HG03521 (cell line): ENCODE measurements at regions not wholly inside any gene's neighbourhood (a gene's known extent, or its start where the extent isn't known, plus 50 kb on each side); places are given as distances from the start of the nearest gene placed in this dataset.

Source experiments
- ATAC-seq: cut with Tn5 transposase; IDR thresholded peaks from one replicate; pipeline ENCODE4 v1.9.1; 2021; ENCODE audit warnings: mild to moderate bottlenecking, moderate library complexity; ENCODE audit not compliant: unreplicated experiment

- no peak for ATAC-seq
Measured at GRCh38 chr13:34842466-34842865, 99.6 kb upstream of the NBEA start.

DNA sequence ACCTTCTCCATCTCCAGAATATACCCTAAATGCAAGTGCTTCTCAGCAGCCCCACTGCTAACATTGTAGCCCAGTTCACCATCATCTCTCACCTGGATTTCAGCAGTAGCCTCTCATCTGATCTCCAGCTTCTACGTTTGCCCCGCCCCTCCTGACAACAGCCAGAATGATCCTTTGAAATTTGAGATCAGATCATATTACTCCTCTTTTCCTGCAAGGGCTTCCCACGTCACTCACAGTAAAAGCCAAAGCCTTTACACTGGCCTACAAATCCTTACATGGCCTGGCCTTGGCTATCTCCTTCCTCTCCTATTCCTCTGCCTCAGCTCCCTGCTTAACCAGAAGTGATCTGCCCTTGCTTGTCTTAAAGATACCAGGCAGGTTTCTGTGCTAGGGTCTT lies 94.3 kb upstream of the NBEA start:
- no peak for ATAC-seq

DNA sequence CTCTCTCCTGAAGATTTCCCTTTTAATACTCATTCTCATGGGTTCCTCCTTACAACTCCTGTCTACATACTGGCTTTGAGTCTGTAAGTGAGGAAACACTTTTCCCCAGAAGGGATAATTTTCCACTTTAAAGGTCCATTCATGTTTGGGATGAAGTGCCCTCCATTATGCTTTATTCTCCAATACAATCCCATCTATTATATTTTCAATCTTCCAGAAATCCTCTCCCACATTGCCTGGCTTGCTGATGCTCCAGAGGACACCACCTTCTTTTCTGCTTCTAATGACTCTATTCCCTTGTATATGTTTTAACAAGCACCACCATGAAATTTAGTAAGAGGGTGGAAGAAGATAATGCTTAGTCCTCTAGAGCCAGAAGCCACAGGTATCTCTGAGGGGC lies 92.7 kb upstream of the NBEA start:
- ATAC-seq: no peak

GRCh38 chr13:34853161-34853560 lies 88.9 kb upstream of the NBEA start:
- no peak for ATAC-seq

GRCh38 chr13:34857558-34858325 lies 84.3 kb upstream of the NBEA start:
- no peak for ATAC-seq

GRCh38 chr13:34862311-34862710 lies 79.8 kb upstream of the NBEA start:
- ATAC-seq: no peak

- no peak for ATAC-seq
Measured at GRCh38 chr13:34862716-34863115, 79.4 kb upstream of the NBEA start.

DNA sequence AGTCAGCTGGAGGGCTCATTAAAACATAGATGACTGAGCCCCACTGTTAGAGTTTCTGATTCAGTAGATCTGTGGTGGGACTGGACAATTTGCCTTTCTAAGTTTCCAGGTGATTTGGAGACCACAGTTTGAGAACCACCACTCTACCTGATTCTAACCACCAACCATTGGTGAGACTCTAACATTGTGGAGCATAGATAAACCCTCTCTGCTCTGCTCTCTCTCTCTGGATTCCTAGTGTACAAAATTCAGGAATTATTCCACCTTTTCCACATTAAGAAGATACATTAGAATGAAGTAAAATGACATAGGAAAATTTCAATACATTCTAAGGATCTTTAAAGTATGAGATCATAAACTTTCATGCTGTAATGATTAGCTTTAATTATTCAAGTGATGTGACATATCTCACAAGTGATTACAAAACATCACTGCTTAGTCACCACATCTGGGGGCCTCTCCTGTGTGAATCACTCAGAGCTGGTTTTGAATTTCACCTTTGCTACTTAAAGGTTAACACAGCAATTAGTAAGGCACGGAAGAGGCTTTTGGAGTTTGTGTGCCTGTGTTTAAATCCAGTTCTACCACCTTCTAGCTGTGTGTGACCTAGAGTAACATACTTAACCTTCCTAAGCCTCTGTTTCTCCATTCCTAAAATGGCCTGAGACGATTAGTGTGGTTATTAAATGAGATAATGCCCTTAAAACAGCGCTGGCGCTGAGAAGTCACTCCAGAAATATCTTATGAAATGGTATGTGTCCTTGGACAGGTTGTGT lies 78.5 kb upstream of the NBEA start:
- ATAC-seq: no peak

GRCh38 chr13:34864671-34865070 lies 77.4 kb upstream of the NBEA start:
- no peak for ATAC-seq

GRCh38 chr13:34867590-34867989 lies 74.5 kb upstream of the NBEA start:
- ATAC-seq: no peak

DNA sequence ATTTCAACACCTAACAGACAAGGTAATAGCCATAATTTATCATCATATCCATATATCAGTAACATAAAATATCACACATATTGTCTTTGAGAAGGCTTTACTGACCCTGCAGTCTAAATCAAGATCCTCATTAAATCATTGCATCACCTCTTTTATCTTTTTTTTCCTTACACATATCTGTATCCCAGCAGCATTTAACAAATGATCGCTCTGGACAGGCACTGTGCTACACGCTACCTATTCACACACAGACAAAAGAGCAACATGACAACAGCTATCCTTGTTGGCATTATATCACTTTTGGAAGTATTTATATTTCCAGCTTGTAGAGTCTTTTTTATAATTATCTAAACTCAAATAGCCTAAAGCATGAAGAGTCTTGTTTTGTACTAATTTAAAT lies 73.3 kb upstream of the NBEA start:
- ATAC-seq: no peak

DNA sequence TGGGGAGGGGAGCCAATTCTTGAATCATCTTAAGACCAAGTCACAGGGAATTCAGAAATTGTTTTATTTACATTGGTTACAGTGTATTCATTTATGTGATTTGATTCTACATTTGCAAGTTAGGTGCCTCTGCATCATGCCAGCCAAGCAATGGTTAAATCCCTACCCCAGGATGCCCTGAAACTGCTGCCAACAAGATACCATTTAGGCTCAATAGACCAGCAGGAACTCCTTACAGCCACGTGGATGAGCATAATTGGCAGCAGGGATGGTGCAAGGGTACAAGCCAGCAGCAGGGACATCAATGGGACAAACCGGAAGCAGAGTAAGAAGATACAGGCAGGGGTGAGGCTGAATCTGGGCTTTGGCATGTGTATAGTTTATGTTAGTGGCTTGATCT lies 72.4 kb upstream of the NBEA start:
- no peak for ATAC-seq

GRCh38 chr13:34878329-34878728 lies 63.7 kb upstream of the NBEA start:
- no peak for ATAC-seq

GRCh38 chr13:34879851-34880250 lies 62.2 kb upstream of the NBEA start:
- no peak for ATAC-seq

DNA sequence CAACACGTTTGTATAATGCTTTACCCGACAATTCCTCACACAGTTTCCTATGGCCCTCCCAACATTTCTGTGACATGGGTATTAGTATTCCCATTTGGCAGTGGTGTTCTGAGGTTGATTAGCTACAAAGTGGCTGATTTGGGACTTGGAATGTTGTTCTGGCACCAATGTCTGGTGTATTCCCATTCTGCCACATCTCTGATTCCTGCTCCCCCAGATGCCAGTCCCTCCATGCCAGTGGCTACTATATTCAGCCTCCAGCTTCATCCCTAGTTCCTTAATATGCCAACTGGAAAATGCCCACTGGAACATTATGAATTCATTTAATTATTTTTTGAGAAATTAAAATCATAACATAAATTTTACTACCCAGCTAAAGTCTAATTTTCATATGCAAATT lies 60.6 kb upstream of the NBEA start:
- ATAC-seq: no peak

DNA sequence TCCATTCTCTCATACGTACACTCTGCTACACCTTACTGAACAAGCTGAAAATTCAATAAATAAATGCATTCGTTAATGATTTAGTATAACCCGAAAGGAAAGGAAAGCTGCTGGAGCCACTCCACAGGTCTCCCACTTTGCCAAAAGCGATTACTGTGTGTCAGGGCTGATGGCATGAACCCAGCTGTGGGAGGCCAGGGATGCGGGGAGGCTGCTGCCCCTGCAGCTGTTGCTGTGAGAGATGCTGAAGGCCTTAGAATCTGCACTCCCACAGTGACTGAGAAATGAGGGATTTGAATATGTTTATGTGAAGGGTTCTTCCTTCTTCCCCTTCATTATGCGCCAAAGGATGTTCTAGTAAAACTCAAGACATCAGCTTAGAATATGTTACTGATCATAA lies 58.7 kb upstream of the NBEA start:
- no peak for ATAC-seq

GRCh38 chr13:34884366-34884765 lies 57.7 kb upstream of the NBEA start:
- ATAC-seq: no peak

DNA sequence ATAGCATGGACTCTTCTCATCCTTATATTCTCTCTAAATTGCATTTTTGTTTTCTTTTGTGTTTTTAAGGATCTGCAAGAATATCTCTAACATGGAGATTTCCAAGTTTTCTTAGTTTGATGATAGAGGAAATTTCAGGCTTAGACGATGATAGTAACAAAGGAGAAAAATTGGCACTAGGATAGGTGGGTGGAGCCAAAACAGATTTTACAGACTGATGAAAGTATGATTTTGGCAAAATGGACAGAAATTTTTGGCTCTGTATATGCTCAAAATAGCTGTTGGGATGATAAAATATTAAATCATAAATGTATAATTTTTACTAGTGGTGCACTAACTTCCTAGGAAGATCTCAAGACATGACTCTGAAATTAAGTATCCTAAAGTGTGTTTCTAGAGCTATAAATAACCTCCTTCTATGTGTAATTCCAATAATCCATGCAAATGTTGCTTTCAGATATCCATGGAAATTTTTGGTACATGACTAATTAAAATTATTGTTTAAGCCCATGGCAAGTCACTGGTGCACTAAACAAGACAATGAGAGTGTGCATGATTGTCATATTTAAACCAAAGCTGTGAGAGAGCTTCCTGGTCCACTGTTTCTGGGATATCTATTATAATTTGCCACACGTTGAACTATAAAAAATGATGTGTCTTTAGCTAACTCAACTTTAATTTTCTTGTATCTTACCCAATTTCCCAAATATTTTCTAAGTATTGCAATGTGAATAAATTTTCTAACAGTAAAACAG lies 55.8 kb upstream of the NBEA start:
- ATAC-seq: no peak

DNA sequence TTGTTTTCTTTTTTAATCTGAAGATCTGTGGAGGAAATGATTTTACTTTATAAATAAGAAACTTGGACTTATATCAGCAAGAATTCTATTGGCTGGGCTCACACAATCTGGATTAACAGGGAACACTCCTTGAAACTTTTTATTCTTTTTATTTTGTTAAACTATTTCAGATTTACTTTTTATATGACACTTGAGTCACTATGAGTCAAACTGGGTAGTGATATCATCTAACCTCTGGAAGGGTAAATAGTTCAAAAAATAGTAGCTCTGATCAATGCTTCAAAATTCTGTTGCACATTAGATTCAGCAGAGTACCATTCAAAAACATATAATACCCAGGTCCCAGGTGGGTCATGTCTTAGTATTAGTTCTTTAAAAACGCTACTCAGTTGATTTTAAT lies 55.1 kb upstream of the NBEA start:
- no peak for ATAC-seq
